ENCODE measurements at regions not wholly inside any gene's neighbourhood (a gene's known extent, or its start where the extent isn't known, plus 50 kb on each side); places are given as distances from the start of the nearest gene placed in this dataset.

DNA sequence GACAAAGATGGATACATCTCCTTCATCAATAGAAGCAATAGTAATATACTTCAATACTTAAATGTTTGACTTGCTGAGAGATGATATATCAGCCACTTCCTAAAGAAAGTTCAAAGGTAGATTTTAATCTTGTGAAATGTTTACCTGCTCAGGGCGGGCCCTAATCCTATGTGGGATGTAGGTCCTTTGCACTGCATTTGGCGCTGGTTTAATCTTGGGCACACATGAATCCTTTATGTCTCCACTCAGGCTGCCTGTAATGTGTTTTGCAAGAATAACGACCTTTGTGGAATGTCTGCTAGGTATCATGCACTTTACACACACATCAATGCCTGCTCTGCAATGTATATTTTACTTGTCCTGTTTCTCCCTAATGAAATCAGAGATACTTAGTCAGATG is 368.7 kb downstream of the GBA3 start:
- Mint-ChIP-seq H3K36me3 (no peaks in the 10 kb centered on the region), H3K4me3 (no peak overlapping the region), H3K27ac (no peak overlapping the region), H3K9me3 (peaks cover 1 to 28% (median 11%) of the 10 kb centered on the region in 6 donors), H3K27me3 (ENCODE audit: low read depth in 3 of 3) (peaks cover 0 to 3% (median 2%) of the 10 kb centered on the region in 3 donors), H3K4me1 (no peaks in the 10 kb centered on the region)
- no peak for DNase-seq

DNA sequence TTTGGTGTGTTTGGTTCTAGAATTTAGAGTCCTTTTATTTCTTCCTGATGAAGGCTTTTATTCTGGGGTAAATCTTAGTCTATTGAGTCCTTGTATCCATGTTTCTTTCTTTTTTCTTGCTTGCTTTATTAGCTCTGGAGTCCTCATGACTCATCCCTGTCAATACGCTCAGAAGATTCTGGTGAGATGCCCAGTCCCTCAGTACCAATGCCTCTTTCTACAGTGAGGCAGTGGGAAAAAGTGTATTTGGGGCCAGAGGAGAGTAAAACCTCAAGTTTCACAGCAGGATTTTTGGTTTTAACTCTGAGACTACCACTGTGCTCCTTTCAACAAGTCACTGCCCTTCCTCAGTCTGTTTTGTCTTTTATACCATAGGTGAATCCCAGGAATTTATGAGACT is 368.0 kb downstream of the GBA3 start:
- no peak for DNase-seq
- H3K9me3 Mint-ChIP-seq = peaks cover 1 to 28% (median 8%) of the 10 kb centered on the region in 6 donors
- no peaks in the 10 kb centered on the region for H3K4me1 Mint-ChIP-seq
- H3K27ac Mint-ChIP-seq = no peak overlapping the region
- H3K36me3 Mint-ChIP-seq = no peaks in the 10 kb centered on the region
- H3K4me3 Mint-ChIP-seq = no peak overlapping the region
- H3K27me3 Mint-ChIP-seq (ENCODE audit: low read depth in 3 of 3) = peaks cover 0 to 3% (median 2%) of the 10 kb centered on the region in 3 donors

DNA sequence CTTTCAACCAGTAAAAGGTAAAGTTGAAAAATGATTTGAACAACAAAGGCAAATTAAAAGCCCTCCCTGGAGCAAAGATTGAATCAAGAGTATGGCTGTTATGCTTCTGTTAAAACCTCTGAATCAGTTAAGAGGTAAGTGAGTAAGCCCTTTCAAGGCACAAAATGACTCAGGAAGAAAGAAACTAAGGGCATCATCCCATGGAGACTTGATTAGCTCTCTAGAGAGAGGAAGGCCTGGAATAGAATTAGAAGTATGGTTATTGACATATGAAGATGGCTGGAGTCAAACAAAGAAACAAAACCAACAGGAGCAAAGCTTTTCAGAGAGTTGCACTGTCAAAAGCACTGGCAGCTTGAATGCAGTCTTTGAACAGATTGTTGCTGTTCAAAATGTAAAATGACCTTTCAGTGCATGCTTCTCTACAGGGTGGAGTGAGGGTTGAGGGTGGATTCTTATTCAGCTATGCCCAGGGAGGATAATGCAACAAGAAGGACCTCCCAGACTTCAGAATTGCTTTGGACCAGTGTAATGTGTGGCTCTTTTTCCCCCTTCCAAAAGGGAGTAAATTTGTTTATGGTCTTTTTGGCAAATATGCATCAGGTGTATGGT is 365.5 kb downstream of the GBA3 start:
- DNase-seq = no peak
- H3K4me3 Mint-ChIP-seq = no peak overlapping the region
- H3K9me3 Mint-ChIP-seq = peaks cover 0 to 35% (median 9%) of the 10 kb centered on the region in 6 donors
- H3K27ac Mint-ChIP-seq = no peak overlapping the region
- H3K27me3 Mint-ChIP-seq (ENCODE audit: low read depth in 3 of 3) = peaks cover 0 to 3% (median 2%) of the 10 kb centered on the region in 3 donors
- H3K36me3 Mint-ChIP-seq = no peaks in the 10 kb centered on the region
- H3K4me1 Mint-ChIP-seq = no peaks in the 10 kb centered on the region

DNA sequence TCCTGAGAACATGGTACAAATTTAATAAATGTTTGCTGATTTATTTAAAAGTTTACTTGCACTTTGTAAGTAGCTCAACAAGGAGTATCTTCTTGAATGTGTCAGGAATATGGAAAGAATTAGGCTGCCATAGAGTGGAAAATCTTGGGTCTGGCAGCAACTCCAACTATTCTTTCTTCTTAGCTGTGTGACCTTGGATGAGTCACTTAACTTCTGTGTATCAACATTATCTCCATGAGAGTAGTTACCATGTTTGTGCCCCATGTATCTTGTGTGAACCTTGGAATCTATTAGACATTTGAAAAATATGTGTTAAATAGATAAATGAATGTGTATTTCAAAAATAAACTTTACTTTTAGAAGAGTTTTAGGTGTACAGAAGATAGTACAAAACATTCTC is 348.8 kb downstream of the GBA3 start:
- H3K4me3 Mint-ChIP-seq = no peak overlapping the region
- no peak overlapping the region for H3K27ac Mint-ChIP-seq
- H3K36me3 Mint-ChIP-seq = no peaks in the 10 kb centered on the region
- peaks cover 2 to 37% (median 7%) of the 10 kb centered on the region in 6 donors for H3K9me3 Mint-ChIP-seq
- no peaks in the 10 kb centered on the region for H3K27me3 Mint-ChIP-seq (ENCODE audit: low read depth in 3 of 3)
- no peak for DNase-seq
- no peaks in the 10 kb centered on the region for H3K4me1 Mint-ChIP-seq

DNA sequence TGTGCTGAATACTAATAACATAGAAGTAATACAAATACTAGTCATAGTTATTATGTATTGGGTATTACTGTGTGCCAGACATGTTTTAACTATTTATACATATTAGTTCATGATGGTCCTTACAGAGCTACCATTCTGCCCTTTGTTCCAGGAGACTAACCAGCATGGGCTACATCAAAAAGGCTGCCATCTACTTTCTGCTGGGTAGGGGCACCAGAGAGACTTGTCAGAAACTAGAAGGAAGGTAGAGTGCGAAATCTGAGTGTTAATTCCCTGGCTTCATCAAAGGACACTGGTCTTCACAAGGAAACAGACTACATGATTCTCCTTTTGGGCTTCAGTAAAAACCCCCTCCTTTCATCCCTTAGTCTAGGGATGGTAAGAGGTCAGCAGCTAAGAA is 347.8 kb downstream of the GBA3 start:
- H3K27ac Mint-ChIP-seq = no peak overlapping the region
- H3K27me3 Mint-ChIP-seq (ENCODE audit: low read depth in 3 of 3) = no peaks in the 10 kb centered on the region
- no peaks in the 10 kb centered on the region for H3K36me3 Mint-ChIP-seq
- no peaks in the 10 kb centered on the region for H3K4me1 Mint-ChIP-seq
- peaks cover 2 to 38% (median 7%) of the 10 kb centered on the region in 6 donors for H3K9me3 Mint-ChIP-seq
- DNase-seq = no peak
- H3K4me3 Mint-ChIP-seq = no peak overlapping the region

DNA sequence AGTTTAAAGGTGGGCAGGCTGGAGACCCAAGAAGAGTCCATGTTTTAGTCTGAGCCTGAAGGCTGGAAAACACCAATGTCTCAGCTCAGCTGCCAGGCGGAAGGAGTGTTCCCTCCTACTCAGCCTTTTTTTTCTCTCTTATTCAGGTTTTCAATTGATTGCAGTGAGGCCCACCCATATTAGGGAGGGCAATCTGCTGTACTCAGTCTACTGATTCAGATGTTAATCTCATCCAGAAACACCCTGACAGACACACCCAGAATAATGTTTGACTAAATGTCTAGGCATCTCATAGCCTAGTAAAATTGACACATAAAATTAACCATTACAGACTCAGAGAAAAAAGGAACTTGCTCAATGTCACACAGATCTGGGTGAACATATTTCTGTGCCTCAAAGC is 347.1 kb downstream of the GBA3 start:
- H3K27me3 Mint-ChIP-seq (ENCODE audit: low read depth in 3 of 3) = no peaks in the 10 kb centered on the region
- no peaks in the 10 kb centered on the region for H3K4me1 Mint-ChIP-seq
- H3K9me3 Mint-ChIP-seq = peaks cover 2 to 32% (median 7%) of the 10 kb centered on the region in 6 donors
- DNase-seq = no peak
- no peak overlapping the region for H3K4me3 Mint-ChIP-seq
- no peaks in the 10 kb centered on the region for H3K36me3 Mint-ChIP-seq
- no peak overlapping the region for H3K27ac Mint-ChIP-seq

DNA sequence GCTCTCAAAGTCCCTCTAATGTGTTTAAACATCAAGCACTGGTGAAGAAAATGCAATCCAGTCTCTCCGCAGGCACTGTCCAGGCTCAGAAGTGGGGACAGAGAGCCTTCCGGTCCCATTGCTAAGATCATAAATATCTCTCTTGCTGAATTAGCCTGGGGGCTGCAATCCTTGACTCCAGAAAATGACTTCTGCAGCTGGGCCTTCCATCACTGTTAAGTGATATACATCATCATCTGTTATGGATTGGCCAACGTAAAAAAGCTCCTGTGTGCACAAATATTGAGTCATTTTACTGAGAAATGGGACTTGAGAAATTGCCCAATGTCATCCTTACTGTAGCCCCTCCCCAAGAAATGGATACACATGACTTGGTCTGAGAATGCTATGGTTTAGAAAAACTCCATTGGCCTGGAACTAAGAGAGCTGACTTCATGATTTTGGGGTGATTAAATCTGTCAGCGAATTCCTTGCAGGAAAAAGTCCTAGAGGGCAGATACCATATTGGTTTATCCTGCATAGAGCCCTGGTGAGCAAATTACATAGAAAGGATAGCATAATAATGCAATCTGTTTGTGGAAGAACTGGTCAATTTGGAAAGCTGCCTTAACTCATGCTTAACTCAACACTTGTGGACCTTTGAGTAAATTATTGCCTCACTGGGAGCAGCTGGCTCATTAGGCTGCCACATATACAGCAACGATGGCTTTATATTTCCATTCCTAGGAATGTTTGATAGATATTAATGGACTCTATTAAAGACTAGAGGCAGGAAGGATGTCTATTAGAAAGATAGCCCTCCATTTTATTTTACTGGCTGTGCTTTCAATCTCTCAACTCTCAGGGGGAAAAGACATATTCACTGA is 346.1 kb downstream of the GBA3 start:
- Mint-ChIP-seq H3K27ac (no peak overlapping the region), H3K4me1 (no peaks in the 10 kb centered on the region), H3K4me3 (no peak overlapping the region), H3K36me3 (no peaks in the 10 kb centered on the region), H3K27me3 (ENCODE audit: low read depth in 3 of 3) (no peaks in the 10 kb centered on the region), H3K9me3 (peaks cover 5 to 30% (median 8%) of the 10 kb centered on the region in 6 donors)
- DNase-seq = no peak

DNA sequence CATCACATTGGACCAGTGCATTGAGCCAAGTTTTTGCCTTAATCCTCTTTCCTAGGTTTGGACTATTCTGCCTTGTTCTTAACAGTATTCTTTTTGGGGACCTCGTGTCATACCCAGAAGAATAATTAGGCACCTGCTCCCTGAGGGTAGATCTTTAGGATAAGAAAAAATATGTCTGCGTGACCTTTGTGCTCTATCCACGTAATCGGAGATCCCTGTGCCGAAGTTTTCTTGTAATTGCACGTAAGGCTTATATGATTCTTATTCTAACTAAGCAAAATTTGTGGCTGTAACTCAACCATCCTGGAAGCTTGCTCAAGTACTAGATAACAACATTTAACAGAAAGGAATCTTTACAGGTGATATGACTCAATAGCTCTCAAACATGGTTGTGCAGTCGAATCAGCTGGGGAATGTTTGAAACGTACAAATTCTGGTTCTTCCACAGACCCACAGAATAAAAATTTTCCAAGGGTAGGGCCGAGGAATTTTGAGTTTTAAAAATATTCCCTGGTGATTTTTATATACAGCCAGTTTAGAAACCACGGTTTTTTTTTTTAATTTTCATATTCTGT is 344.3 kb downstream of the GBA3 start:
- Mint-ChIP-seq H3K4me3 (no peak overlapping the region), H3K27me3 (ENCODE audit: low read depth in 3 of 3) (no peaks in the 10 kb centered on the region), H3K27ac (no peak overlapping the region), H3K36me3 (no peaks in the 10 kb centered on the region), H3K9me3 (peaks cover 5 to 30% (median 7%) of the 10 kb centered on the region in 6 donors), H3K4me1 (no peaks in the 10 kb centered on the region)
- no peak for DNase-seq

DNA sequence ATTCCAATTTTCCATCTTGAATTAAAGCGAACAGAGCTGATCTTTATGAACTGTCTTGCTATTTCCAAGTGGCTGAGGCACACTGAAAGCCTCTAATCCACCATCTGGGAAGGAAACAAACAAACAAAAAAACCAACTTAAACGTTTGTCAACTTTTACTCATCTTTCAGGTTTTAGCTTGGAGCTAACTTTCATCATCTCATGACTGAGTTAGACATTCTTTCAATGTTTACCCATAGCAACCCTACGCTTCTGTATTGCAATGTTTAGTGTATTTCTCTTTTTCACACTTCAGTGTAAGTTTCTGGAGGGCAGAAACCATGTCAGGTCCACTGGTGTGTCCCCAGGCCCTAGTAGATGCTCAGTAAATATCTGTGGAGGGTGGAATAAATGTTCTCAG is 343.8 kb downstream of the GBA3 start:
- no peak for DNase-seq
- peaks cover 5 to 33% (median 7%) of the 10 kb centered on the region in 6 donors for H3K9me3 Mint-ChIP-seq
- H3K4me3 Mint-ChIP-seq = no peak overlapping the region
- H3K36me3 Mint-ChIP-seq = no peaks in the 10 kb centered on the region
- no peaks in the 10 kb centered on the region for H3K27me3 Mint-ChIP-seq (ENCODE audit: low read depth in 3 of 3)
- H3K4me1 Mint-ChIP-seq = no peaks in the 10 kb centered on the region
- no peak overlapping the region for H3K27ac Mint-ChIP-seq

DNA sequence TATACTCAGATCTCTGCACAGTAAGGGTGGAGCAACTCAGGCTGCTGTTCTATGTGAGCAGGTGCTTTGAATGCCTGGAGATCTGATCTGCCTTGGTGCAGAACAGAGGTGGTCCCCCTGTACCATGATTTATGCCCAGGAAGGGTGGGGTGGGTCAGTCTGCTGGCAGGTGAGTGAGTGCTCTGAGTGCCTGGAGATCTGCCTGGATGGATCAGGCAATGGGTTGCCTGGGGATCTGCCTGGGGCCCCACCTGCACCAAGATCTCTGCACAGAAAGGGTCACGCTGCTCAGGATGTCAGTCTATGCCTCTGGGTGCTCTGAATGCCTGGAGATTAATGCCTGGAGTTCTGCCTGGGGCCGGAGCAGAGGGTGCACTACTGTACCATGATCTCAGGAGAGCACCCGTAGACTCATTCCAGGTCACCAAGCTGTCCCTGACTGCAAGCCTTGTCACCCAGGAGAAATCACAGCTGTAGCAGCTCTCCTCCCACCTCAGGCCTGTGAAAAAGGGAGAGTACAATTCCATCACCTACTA is 342.9 kb downstream of the GBA3 start:
- no peak overlapping the region for H3K27ac Mint-ChIP-seq
- no peak overlapping the region for H3K4me3 Mint-ChIP-seq
- no peaks in the 10 kb centered on the region for H3K27me3 Mint-ChIP-seq (ENCODE audit: low read depth in 3 of 3)
- H3K9me3 Mint-ChIP-seq = peaks cover 5 to 34% (median 7%) of the 10 kb centered on the region in 6 donors
- H3K36me3 Mint-ChIP-seq = no peaks in the 10 kb centered on the region
- no peaks in the 10 kb centered on the region for H3K4me1 Mint-ChIP-seq
- no peak for DNase-seq

DNA sequence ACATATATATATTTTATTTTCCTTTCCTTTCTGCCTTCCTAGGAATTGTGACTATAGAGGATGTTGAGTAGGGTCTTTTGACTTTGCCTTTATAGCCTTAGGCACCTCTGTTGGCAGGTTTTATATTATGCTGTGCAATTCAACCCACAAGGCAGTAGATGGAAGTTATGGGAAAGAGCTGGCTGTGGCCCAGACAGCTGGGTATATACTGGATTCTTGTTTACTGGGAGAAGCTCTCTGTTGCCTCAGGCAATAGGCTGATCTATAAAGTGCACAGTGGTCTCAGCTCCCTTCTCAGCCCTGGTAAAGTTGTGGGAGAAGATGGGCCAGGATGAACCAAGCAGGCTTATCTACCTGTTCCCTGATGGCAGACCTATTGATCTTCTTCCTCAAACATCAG is 342.0 kb downstream of the GBA3 start:
- no peak overlapping the region for H3K27ac Mint-ChIP-seq
- no peaks in the 10 kb centered on the region for H3K4me1 Mint-ChIP-seq
- no peak for DNase-seq
- H3K9me3 Mint-ChIP-seq = peaks cover 2 to 26% (median 6%) of the 10 kb centered on the region in 6 donors
- H3K27me3 Mint-ChIP-seq (ENCODE audit: low read depth in 3 of 3) = no peaks in the 10 kb centered on the region
- H3K4me3 Mint-ChIP-seq = no peak overlapping the region
- H3K36me3 Mint-ChIP-seq = no peaks in the 10 kb centered on the region

DNA sequence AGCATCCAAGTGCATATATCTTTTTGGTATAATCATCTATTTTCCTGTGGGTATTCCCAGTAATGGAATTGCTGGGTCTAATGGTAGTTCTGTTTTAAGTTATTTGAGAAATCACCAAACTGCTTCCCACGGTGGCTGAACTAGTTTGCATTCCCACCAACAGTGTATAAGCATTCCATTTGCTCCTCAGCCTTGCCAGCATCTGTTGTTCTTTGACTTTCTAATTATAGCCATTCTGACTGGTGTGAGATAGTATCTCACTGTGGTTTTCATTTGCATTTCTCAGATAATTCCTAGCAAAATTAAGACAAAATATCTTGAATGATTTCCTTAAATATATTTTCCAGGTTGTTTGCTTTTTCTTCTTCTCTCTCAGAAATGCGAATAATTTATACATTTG is 341.1 kb downstream of the GBA3 start:
- H3K36me3 Mint-ChIP-seq = no peaks in the 10 kb centered on the region
- H3K4me1 Mint-ChIP-seq = no peaks in the 10 kb centered on the region
- no peak overlapping the region for H3K27ac Mint-ChIP-seq
- no peak for DNase-seq
- H3K9me3 Mint-ChIP-seq = peaks cover 2 to 26% (median 6%) of the 10 kb centered on the region in 6 donors
- no peak overlapping the region for H3K4me3 Mint-ChIP-seq
- no peaks in the 10 kb centered on the region for H3K27me3 Mint-ChIP-seq (ENCODE audit: low read depth in 3 of 3)

DNA sequence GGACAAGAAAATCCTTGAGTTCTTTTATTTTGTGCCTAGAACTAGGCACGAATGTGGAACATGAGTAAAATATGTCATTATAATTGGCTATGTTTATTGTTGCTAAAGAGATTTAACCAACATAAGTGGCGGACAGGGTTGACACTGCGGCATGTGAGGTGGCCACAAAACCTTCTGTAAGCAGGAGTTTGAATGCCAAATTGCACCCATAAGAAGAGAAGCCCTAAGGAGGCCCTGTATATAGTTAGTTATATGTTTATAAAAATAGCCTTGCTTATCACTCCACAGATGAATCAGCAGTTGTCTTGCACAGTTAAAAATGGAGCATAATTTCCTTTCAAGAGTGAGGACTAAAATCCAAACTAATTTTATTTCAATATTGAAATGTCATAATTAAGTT is 336.1 kb downstream of the GBA3 start:
- no peaks in the 10 kb centered on the region for H3K36me3 Mint-ChIP-seq
- no peaks in the 10 kb centered on the region for H3K4me1 Mint-ChIP-seq

DNA sequence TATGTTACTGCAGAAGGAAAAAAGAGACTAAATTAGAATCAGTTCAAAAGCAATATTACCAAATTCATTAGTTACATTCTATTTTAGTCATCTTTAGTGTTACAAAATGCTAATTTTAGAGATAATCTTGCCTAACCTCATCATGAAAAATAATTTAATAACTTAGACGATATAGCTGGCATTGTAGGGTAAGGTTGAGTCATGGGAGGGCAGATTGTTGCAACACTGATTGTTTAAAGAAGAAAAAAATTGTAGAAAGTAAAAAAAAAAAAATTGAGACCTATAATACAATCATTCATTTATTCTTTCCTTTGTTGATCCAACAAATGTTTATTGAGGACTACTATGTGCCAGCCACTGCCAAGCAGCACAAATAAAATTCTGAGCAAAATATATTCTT is 330.9 kb downstream of the GBA3 start:
- Mint-ChIP-seq H3K9me3 (peaks cover 0 to 43% (median 9%) of the 10 kb centered on the region in 6 donors), H3K27me3 (ENCODE audit: low read depth in 3 of 3) (no peaks in the 10 kb centered on the region), H3K27ac (no peak overlapping the region), H3K4me1 (no peaks in the 10 kb centered on the region), H3K36me3 (no peaks in the 10 kb centered on the region), H3K4me3 (no peak overlapping the region)
- no peak for DNase-seq

More for the DNA sequence above, 336.1 kb downstream of the GBA3 start:
- Mint-ChIP-seq H3K4me3 (no peak overlapping the region), H3K27ac (no peak overlapping the region), H3K27me3 (ENCODE audit: low read depth in 3 of 3) (no peaks in the 10 kb centered on the region), H3K9me3 (peaks cover 0 to 31% (median 2%) of the 10 kb centered on the region in 6 donors)
- DNase-seq = no peak

Measured in immature natural killer cell (primary cell).